ENCODE measurements at regions not wholly inside any gene's neighbourhood (a gene's known extent, or its start where the extent isn't known, plus 50 kb on each side); places are given as distances from the start of the nearest gene placed in this dataset.

DNA sequence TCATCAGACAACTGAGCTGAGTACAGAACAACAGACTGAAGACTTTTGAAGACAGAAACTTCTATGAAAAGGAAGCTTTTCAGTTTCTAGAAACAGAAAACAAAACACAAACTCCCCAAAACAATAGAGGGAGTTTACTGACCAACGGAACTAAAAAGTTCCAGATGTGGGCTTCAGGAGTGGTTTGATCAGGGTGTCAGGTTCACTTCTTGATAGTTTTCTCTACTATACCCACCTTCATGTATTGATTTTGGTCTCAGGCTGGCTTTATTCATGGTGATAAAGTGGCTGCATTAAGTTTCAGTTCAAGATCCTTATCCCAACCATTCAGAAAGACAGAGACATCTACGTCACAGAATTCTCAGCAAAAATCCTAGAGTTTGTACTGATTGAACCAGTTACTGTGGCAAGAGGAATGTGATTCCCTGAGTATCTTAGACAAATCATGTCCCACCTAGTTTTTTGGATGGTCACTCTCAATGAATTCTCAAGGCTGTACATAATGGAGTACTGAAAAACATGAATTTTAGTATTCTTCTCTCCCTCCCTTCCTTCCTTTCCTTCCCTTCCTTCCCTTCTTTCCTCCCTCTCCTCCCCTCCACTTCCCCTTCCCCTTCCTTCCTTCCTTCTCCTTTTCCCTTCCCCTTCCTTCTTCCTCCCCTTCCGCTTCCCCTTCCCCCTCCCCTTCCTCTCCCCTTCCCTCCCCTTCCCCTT lies 680.5 kb downstream of the PTPRU start:
- intact Hi-C loops (cut with micrococcal nuclease; ENCODE audit: unreplicated experiment) = no loop called here
- no peaks in the 10 kb centered on the region for H3K79me2 ChIP-seq (ENCODE audit: insufficient read depth, low read length)

GRCh38 chr1:29914936-29915335 lies 678.6 kb downstream of the PTPRU start:
- no peaks in the 10 kb centered on the region for H3K9me3 ChIP-seq (ENCODE audit: low read length)
- no peak overlapping the region for H3K27ac ChIP-seq (ENCODE audit: extremely low read length, insufficient read depth, low read length)
- FAIRE-seq (no peak), ATAC-seq (no peak), DNase-seq (ENCODE audit: low spot score) (no peak)
- in situ Hi-C loops (cut with HindIII; ENCODE audit: extremely low pct_ligation_motif_present, low pct_unique_long_range_greater_than_20kb) = no loop called here
- intact Hi-C loops (cut with micrococcal nuclease; ENCODE audit: unreplicated experiment) = no loop called here
- H3K36me3 ChIP-seq (replicated peaks in 1 of 2; ENCODE audit: control insufficient read depth in 1 of 2, insufficient read depth in 2 of 2, low read length in 2 of 2) = no peaks in the 10 kb centered on the region
- H4K20me1 ChIP-seq (ENCODE audit: insufficient read depth, low read length) = no peaks in the 10 kb centered on the region
- no peak overlapping the region for H2AFZ ChIP-seq (ENCODE audit: low read length)
- no peaks in the 10 kb centered on the region; a peak in 2 of 5 replicates for H3K27me3 ChIP-seq (ENCODE audit: control insufficient read depth in 1 of 2, insufficient read depth in 2 of 2, low read length in 2 of 2)
- CTCF ChIA-PET (ENCODE audit: low intra/inter-chr PET ratio, low total read pairs) = no interaction called here
- H3K4me2 ChIP-seq (ENCODE audit: low read depth, low read length) = no peak overlapping the region
- no peaks in the 10 kb centered on the region for H3K79me2 ChIP-seq (ENCODE audit: insufficient read depth, low read length)
- WGBS (ENCODE audit: low lambda C conversion rate) = 0% methylated on average over 1 of the region's 1 CpG
- no peak overlapping the region for H3K9ac ChIP-seq (ENCODE audit: insufficient read depth, low read depth, low read length)
- no TSS peak for BruUV-seq (replicated peaks)
- POLR2A ChIA-PET = no interaction called here
- H3K4me3 ChIP-seq (replicated peaks in 1 of 3; ENCODE audit: insufficient read depth in 1 of 3, low read depth in 2 of 3, low read length in 3 of 3) = no peak overlapping the region
- H3K4me1 ChIP-seq (ENCODE audit: insufficient read depth, low read length) = no peaks in the 10 kb centered on the region
- TF ChIP-seq ISX (CRISPR knock-in tag; conservative IDR thresholded peaks at IDR 0.05) (no peak), KLF11 (CRISPR knock-in tag; IDR thresholded peaks at IDR 0.05) (no peak), NR2F1 (CRISPR knock-in tag; IDR thresholded peaks at IDR 0.05) (no peak), NRL (CRISPR knock-in tag; IDR thresholded peaks at IDR 0.05; ENCODE audit: borderline replicate concordance) (no peak), ZFP36L2 (CRISPR knock-in tag; IDR thresholded peaks at IDR 0.05) (no peak), SNAPC2 (CRISPR knock-in tag; IDR thresholded peaks at IDR 0.05) (no peak), TCF7L2 (IDR thresholded peaks at IDR 0.05; ENCODE audit: low read depth, low read length) (no peak), IRF2 (CRISPR knock-in tag; IDR thresholded peaks at IDR 0.05) (no peak), CEBPZ (IDR thresholded peaks at IDR 0.05; ENCODE audit: low read length) (no peak), ZNF136 (CRISPR knock-in tag; IDR thresholded peaks at IDR 0.05; ENCODE audit: low read depth) (no peak), ISL2 (CRISPR knock-in tag; IDR thresholded peaks at IDR 0.05) (no peak), SP1 (IDR thresholded peaks at IDR 0.05) (no peak), SP1 (CRISPR knock-in tag; IDR thresholded peaks at IDR 0.05) (no peak)
- TF ChIP-seq, protein P1, sequence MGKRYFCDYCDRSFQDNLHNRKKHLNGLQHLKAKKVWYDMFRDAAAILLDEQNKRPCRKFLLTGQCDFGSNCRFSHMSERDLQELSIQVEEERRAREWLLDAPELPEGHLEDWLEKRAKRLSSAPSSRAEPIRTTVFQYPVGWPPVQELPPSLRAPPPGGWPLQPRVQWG (CRISPR knock-in tag; IDR thresholded peaks at IDR 0.05; ENCODE audit: borderline replicate concordance, low read depth) = no peak

More for the DNA sequence above, 680.5 kb downstream of the PTPRU start:
- TF ChIP-seq ZNF329 (CRISPR knock-in tag; IDR thresholded peaks at IDR 0.05; ENCODE audit: low read depth) (peak; percentile 88), ZNF343 (CRISPR knock-in tag; IDR thresholded peaks at IDR 0.05) (no peak), HNRNPK (IDR thresholded peaks at IDR 0.05; ENCODE audit: low read depth, low read length, poor library complexity, severe bottlenecking) (peak; percentile 77), PCBP2 (optimal IDR thresholded peaks at IDR 0.05; ENCODE audit: low read depth, low read length, poor library complexity, severe bottlenecking) (peak; percentile 71)
- H3K27me3 ChIP-seq (ENCODE audit: control insufficient read depth in 1 of 2, insufficient read depth in 2 of 2, low read length in 2 of 2) = no peaks in the 10 kb centered on the region; a peak in 2 of 5 replicates
- no TSS peak for BruUV-seq (replicated peaks)
- H3K4me1 ChIP-seq (ENCODE audit: insufficient read depth, low read length) = no peaks in the 10 kb centered on the region
- H3K4me2 ChIP-seq (ENCODE audit: low read depth, low read length) = no peak overlapping the region
- ChIA-PET POLR2A (no interaction called here), CTCF (ENCODE audit: low intra/inter-chr PET ratio, low total read pairs) (no interaction called here)
- no peaks in the 10 kb centered on the region for H3K9me3 ChIP-seq (ENCODE audit: low read length)
- ATAC-seq = no peak
- H3K36me3 ChIP-seq (replicated peaks in 1 of 2; ENCODE audit: control insufficient read depth in 1 of 2, insufficient read depth in 2 of 2, low read length in 2 of 2) = no peaks in the 10 kb centered on the region
- no peak for DNase-seq (ENCODE audit: low spot score)
- H3K9ac ChIP-seq (ENCODE audit: insufficient read depth, low read depth, low read length) = no peak overlapping the region
- H2AFZ ChIP-seq (ENCODE audit: low read length) = no peak overlapping the region
- in situ Hi-C loops (cut with HindIII; ENCODE audit: extremely low pct_ligation_motif_present, low pct_unique_long_range_greater_than_20kb) = no loop called here
- no peaks in the 10 kb centered on the region for H4K20me1 ChIP-seq (ENCODE audit: insufficient read depth, low read length)
- FAIRE-seq = no peak
- 36% methylated on average over 3 of the region's 3 CpGs for WGBS (ENCODE audit: low lambda C conversion rate)
- H3K4me3 ChIP-seq (replicated peaks in 1 of 3; ENCODE audit: insufficient read depth in 1 of 3, low read depth in 2 of 3, low read length in 3 of 3) = no peak overlapping the region
- no peak overlapping the region for H3K27ac ChIP-seq (ENCODE audit: extremely low read length, insufficient read depth, low read length)
